NCI-H82 (cell line): ENCODE measurements at regions not wholly inside any gene's neighbourhood (a gene's known extent, or its start where the extent isn't known, plus 50 kb on each side); places are given as distances from the start of the nearest gene placed in this dataset.

Source experiments
- DNase-seq: peaks from one replicate; lab custom pipeline; 2025; lab: John Stamatoyannopoulos, UW

DNA sequence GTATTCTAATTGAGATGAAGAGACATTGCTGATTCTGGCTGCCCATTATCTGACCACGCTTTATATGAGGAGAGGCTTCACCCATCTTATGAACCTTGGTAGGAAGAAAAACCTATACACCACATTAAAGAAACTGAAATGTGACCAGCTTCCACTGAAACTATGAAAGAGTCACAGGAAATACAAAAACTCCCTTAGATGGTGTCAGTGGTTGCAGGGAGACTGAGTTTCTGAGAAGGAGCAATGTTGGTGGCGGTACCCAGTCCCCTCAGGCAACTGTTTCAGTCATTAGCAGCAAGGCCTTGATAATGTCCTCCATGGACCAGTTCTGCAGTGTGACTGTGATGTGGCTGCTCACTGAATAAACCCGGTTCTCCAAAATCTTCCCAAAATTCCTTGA, 110.5 kb upstream of the FTMT start:
- no peak for DNase-seq

DNA sequence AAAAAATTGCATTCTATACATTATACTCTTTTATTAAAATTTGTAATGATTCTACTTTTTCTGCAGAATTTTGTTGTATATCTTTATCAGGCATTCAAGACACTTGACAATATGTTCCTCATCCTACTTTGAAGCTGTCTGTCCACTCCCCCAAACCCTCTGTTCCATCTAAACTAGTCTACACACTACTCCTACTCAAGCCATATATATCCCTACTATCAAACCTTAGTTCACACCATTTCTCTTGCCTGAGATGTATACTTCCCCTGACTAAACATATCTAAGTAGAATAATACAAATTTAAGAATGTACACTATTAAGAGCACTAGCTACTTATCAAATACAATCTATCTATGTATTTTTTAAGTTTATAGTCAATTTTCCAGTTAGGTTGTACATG, 107.1 kb upstream of the FTMT start:
- DNase-seq, result no peak

DNA sequence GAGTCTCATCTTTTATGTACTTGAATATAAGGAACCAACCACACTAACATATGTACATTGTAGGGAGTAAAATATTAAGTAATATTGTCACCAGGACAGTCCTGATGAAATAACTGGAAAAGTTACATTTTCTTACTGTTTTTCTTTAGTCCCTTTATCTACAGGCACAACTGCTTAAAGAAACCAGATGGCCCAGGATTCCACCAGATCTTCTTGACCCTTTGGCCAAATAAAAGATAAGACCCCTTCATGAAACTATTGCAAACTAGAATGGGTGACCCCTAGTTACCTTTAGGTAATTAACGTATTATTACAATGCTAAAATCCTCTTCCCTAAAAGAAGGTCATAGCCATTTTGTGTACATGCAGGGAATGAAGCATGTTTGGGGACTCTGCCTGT, 106.3 kb upstream of the FTMT start:
- no peak for DNase-seq

GRCh38 chr5:121746763-121747162, 104.9 kb upstream of the FTMT start:
- no peak for DNase-seq

DNA sequence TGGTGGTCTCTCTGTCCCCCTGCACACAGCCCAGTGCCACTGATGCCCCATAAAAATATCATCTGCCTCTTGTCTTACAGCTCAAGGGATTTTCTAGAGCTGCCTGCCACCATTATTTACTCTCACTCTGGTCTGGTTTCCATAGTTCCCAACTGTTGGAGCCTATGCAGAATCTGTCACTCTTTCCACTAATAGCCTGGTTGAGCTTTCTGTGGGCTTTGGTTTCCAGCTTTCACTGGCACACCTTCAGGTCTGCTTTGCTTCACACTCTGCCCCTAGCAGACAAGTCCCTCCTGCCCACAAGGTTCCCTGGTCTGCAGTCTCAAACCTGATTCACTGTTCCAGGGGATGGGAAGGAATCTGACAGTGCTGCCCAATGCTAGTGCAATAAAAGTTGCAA, 103.0 kb upstream of the FTMT start:
- no peak for DNase-seq

DNA sequence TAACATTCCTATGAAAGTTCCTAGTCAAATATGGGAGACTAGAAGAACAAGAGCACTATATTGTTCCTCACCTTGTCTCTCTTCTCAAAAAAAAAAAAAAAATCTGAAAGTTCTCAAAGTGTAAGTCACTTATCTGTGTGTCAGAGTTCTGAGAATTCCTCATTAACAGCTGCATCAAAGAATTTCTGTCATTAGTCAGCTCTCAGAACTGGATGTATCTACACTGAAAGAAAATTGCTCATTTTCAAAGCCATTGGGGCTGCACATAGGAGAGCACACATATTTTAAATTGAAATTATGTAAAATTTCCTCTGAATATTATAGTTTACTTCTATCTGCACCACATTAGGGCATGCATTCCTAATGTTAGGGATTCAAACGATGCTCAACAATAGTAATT, 99.5 kb upstream of the FTMT start:
- no peak for DNase-seq

- no peak for DNase-seq
Measured at GRCh38 chr5:121755266-121755665, 96.4 kb upstream of the FTMT start.

DNA sequence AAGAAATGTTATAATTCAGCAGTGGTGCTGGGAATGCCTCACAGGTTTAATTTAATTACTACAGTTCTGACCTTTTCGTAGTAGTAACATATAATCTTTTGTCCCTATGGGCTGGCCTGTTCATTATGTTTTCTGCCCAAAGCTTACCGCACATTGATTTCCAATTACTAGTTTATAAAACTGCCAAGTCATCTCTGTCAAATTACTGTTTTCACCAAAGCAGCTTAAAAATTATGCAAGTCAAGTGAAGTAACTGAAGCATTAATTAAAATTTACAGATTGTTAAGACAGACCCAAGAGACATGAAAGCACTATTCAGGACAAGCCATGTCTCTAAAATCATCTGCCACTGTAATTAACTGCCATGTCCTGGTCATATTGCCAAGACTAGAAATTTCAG, 93.9 kb upstream of the FTMT start:
- DNase-seq, result no peak

- peak; percentile 53 for DNase-seq
Measured at GRCh38 chr5:121758615-121759014, 93.1 kb upstream of the FTMT start.

DNA sequence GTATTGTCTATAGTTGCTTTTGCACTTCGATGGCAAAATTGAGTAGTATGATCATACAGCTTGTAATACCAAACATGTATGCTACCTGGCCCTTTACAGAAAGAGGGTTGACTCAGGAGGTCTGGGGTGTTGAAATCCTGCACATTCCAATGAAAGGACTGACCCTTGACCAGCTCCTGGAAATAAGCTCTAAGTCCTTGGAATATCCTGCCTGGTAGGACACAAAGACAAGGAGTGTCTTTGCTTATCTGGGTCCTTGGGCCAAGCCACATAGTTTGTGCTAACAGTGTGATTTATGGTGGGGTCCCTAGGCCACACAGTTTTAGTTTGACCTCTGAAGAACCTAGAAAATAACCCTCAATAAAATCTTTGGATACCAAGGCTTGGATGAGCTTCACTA, 89.3 kb upstream of the FTMT start:
- DNase-seq, result no peak

GRCh38 chr5:121763665-121764064, 88.0 kb upstream of the FTMT start:
- DNase-seq, result no peak

DNA sequence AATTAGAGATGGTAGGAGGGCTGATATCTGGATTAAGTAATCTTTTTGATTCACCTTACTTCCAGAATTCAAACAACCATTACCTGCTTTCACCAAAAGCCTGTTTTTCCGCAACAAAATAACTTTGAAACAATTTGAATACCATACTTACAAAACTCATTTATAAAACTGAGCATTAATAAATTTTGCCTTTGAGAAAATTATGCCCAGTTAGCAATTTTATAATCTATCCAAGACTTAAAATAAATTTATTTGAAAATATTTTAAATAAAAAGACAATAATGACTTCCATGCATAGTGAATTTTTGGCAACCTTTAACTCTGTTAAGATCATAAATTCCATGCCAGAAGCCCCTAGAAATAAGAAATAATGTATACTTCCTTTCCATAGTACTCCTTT, 71.3 kb upstream of the FTMT start:
- no peak for DNase-seq

GRCh38 chr5:121783700-121784099, 68.0 kb upstream of the FTMT start:
- peak; percentile 60 for DNase-seq

GRCh38 chr5:121793791-121794190, 57.9 kb upstream of the FTMT start:
- no peak for DNase-seq

DNA sequence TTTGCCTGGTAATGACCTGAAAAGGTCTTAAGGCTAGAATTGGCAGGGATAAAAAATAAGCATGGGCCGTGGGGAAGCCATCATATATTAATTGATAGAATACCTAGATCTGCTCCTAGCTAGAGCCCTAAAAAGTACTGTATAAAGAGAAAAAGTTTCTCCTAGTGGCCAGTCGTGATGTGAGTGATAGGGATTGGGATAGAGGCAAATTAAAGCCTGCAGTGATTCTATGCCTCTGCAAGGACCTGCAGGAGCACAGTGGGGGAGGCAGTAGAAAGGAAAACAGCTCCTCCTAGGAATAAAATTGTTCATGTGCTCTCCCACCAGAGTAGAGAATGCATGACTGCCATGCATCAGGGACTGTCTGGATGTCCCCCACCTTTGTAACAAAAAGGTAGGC, 56.2 kb upstream of the FTMT start:
- DNase-seq, result no peak

DNA sequence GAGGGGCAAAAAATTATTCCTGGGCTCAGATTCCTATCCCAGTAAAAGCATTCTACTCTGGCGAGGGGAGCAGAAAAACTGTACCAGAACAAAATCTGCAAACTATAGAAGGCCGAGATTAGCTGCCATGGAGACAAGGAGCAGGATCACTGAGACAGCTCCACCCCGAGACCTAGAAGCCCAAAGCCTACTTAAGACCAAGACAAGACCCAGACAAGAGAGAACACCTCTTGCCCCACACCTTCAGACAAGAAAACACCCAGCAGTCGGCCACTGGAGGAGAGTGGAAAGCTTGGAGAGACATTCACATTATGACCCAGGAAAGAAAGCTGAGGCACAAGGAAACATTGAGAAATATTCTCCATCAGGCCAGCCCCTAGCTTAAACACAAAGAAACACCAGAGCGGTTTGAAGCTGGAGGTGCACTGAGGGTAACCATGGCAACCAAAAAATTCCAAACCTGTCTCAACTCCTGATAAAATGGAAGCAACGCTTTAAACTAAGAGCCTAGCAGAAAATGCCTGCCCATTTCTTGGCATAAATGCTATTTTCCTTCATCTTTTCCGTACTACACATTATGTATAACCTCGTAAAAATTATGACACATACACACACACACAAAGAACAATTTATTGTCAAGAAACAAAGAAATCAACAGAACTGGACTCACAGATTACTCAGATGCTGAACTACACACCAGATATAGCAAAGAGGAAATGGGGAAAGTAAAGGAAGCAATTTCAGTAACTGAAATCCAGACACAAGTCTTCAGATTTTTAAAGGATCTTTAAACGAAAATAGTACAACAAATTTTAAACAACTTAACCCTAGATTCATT, 53.8 kb upstream of the FTMT start:
- peak; percentile 36 for DNase-seq
